Neural crest cell (in vitro differentiated cells): ENCODE measurements at regions not wholly inside any gene's neighbourhood (a gene's known extent, or its start where the extent isn't known, plus 50 kb on each side); places are given as distances from the start of the nearest gene placed in this dataset.
"Not testable (repeated sequence)": the region's sequence is repeated elsewhere in the genome, so short reads cannot be mapped to it uniquely, and the experiment has no call there.

Experiments used
- DNase-seq: peaks from one replicate; pipeline ENCODE4 v3.0.0; 2021; ENCODE audit warnings: low read depth, mixed read lengths, low spot score
- H3K27ac Mint-ChIP-seq: one replicate; pipeline ENCODE4 v1.8.0; 2021; ENCODE audit warnings: mild to moderate bottlenecking, mixed read lengths; ENCODE audit not compliant: unreplicated experiment
- H3K27me3 Mint-ChIP-seq: 2 replicates; pipeline ENCODE4 v1.8.0; 2021; ENCODE audit warnings: low read depth, mild to moderate bottlenecking, mixed read lengths
- H3K36me3 Mint-ChIP-seq: 2 replicates; pipeline ENCODE4 v1.8.0; 2021; ENCODE audit warnings: low read depth, mild to moderate bottlenecking, mixed read lengths
- H3K4me1 Mint-ChIP-seq: 2 replicates; pipeline ENCODE4 v1.8.0; 2021; ENCODE audit warnings: mixed read lengths
- H3K4me3 Mint-ChIP-seq: one replicate; pipeline ENCODE4 v1.8.0; 2021; ENCODE audit warnings: mild to moderate bottlenecking, mixed read lengths
- H3K9me3 Mint-ChIP-seq: 2 replicates; pipeline ENCODE4 v1.8.0; 2021; ENCODE audit warnings: mixed read lengths
- CTCF ChIP-seq: fragments of 200-600 bp; sonication (generic); conservative IDR thresholded peaks from 2 replicates; pipeline ENCODE4 v1.5.0; 2021; ENCODE audit warnings: antibody characterized with exemption, mild to moderate bottlenecking

GRCh38 chr3:106842151-106842550, 535.1 kb upstream of the CCDC54 start:
- H3K27me3 Mint-ChIP-seq = no peaks in the 10 kb centered on the region
- DNase-seq = no peak
- H3K27ac Mint-ChIP-seq = no peak overlapping the region
- peaks cover 3% of the 10 kb centered on the region for H3K36me3 Mint-ChIP-seq
- no peak overlapping the region for H3K4me3 Mint-ChIP-seq
- peaks cover 10% of the 10 kb centered on the region for H3K4me1 Mint-ChIP-seq
- TF ChIP-seq CTCF = no peak
- peaks cover 6% of the 10 kb centered on the region for H3K9me3 Mint-ChIP-seq

GRCh38 chr3:106844638-106845037, 532.6 kb upstream of the CCDC54 start:
- Mint-ChIP-seq H3K4me3 (no peak overlapping the region), H3K4me1 (peaks cover 8% of the 10 kb centered on the region), H3K27me3 (no peaks in the 10 kb centered on the region), H3K36me3 (no peaks in the 10 kb centered on the region), H3K27ac (no peak overlapping the region), H3K9me3 (no peaks in the 10 kb centered on the region)
- no peak for DNase-seq
- no peak for TF ChIP-seq CTCF

GRCh38 chr3:106848099-106848498, 529.1 kb upstream of the CCDC54 start:
- H3K36me3 Mint-ChIP-seq = no peaks in the 10 kb centered on the region
- H3K27ac Mint-ChIP-seq = no peak overlapping the region
- H3K27me3 Mint-ChIP-seq = no peaks in the 10 kb centered on the region
- H3K9me3 Mint-ChIP-seq = no peaks in the 10 kb centered on the region
- DNase-seq = no peak
- no peak for TF ChIP-seq CTCF
- H3K4me3 Mint-ChIP-seq = no peak overlapping the region
- H3K4me1 Mint-ChIP-seq = no peaks in the 10 kb centered on the region

- H3K36me3 Mint-ChIP-seq = peaks cover 4% of the 10 kb centered on the region
- TF ChIP-seq CTCF = no peak
- peaks cover 6% of the 10 kb centered on the region for H3K9me3 Mint-ChIP-seq
- no peak overlapping the region for H3K4me3 Mint-ChIP-seq
- H3K27ac Mint-ChIP-seq = no peak overlapping the region
- no peaks in the 10 kb centered on the region for H3K4me1 Mint-ChIP-seq
- no peaks in the 10 kb centered on the region for H3K27me3 Mint-ChIP-seq
- DNase-seq = no peak
These were observed 526.8 kb upstream of the CCDC54 start for GRCh38 chr3:106850437-106850836.

GRCh38 chr3:106858321-106858720, 518.9 kb upstream of the CCDC54 start:
- H3K4me1 Mint-ChIP-seq, H3K27me3 Mint-ChIP-seq, H3K36me3 Mint-ChIP-seq, DNase-seq, H3K4me3 Mint-ChIP-seq, H3K27ac Mint-ChIP-seq: not testable (repeated sequence)
- peaks cover 14% of the 10 kb centered on the region for H3K9me3 Mint-ChIP-seq

- H3K4me1 Mint-ChIP-seq = no peaks in the 10 kb centered on the region
- H3K4me3 Mint-ChIP-seq = no peak overlapping the region
- H3K9me3 Mint-ChIP-seq = peaks cover 11% of the 10 kb centered on the region
- no peak for TF ChIP-seq CTCF
- H3K36me3 Mint-ChIP-seq = peaks cover 5% of the 10 kb centered on the region
- H3K27me3 Mint-ChIP-seq = no peaks in the 10 kb centered on the region
- no peak for DNase-seq
- H3K27ac Mint-ChIP-seq = no peak overlapping the region
These were observed 517.1 kb upstream of the CCDC54 start for GRCh38 chr3:106860182-106860581.
